GM21619 (cell line): ENCODE measurements at regions not wholly inside any gene's neighbourhood (a gene's known extent, or its start where the extent isn't known, plus 50 kb on each side); places are given as distances from the start of the nearest gene placed in this dataset.
"Not testable (repeated sequence)": the region's sequence is repeated elsewhere in the genome, so short reads cannot be mapped to it uniquely, and the experiment has no call there.

Experiments used
- ATAC-seq: cut with Tn5 transposase; IDR thresholded peaks from one replicate; pipeline ENCODE4 v1.9.1; 2021; ENCODE audit not compliant: unreplicated experiment

DNA sequence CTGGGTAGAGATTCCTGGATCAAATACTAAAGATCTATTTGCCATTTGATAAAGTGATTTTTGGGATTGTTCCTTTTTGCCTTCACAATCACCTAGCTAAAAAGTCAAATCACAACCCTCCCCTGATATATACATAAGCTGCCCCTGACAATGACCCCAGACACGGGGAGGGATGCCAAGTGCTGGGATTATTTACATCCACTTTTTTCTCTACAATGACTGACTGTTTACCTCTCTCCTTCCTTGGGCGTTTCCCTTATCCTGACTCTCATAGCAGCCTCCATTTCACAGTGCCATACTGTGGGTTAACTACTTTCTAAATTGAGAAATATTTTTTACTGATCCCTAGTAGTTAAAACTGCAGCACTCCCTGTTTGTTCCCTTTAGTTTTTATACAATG lies 150.8 kb upstream of the TMEM170B start:
- no peak for ATAC-seq

DNA sequence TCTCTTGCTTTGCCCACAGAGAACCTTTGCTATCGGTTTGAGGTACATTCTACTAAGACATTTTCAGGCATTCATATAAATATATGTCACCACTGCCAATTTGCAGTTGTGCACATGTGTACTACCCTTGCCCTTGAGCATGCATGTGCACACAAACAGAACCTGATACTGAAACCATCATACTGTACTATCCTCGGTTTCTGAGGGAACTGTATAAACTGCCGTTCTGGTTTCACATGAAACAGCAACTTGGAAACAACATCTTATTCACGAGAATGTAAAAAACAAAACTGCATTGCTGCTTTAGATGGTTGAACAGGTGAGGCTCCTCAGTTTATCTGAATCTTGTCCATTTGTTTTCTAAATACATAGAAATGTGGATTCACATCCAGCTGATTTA lies 151.2 kb upstream of the TMEM170B start:
- peak; percentile 66 for ATAC-seq

DNA sequence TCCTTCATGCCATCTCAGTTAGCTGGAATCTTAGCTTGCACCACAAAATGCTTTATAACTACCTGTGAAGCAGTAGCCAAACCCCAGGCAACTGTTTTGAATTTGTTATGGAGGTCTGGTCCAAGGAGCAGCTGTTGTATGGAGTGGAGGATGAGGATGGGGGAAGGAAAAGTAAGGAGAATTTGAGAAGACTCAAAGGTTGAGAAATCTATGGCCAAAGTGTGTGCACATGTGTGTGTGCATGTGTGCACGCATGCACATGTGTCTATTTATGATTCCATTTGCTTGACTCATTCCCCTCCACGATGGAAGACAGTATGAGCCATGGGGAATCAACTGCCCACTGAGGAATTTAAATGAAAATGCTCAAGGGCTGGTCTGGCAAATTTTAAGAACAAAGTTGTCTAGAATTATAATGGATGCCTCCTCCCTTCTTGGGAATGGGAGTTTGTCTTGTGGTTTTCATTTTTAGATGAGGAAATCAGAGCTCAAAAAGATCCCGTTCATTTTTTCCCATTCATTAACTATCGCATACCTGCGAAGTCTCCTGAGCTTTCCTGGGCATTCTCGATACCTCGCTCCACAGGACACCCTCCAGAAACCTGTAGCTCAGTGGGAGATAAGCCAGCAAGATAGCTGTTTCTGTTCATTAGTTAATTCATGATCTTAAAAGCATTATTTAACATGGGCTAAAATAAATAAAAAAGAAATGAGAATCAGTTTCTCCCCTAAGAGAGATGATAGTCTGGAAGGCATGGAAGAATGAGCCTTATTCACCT lies 152.3 kb upstream of the NEDD9 start:
- ATAC-seq, result no peak

DNA sequence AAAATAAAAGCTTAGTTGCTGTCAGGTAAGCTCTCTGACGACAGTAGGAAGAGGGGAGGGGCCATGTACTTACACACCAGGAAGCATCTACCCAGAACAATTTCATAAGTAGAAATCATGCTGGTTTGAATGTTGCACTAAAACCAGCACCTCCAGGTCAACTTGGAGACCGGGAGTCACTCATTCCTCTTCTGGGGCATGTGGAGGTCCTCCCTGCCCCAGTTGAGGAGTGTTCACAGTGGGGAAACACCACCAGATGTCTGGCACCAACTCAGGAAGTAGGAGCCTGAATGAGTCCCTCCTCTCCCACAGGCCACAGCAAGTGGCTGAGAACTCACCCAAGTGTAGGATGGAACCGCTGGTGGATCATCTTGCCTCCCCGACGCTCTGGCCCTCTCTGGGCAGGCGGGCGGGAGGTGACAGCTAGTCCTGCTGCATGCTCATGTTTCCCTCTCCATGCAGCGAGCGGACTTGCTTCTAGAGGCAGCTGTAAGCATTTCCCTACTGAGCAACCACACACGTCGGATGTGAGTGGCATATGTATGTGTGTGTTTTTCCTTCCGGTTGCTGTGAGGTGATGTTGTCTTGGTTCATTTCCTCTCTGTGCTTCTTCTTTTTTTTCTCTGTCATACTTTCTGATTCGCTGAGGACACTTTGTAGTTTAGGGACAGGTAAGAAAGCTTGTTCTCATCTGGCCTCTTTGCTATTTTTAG lies 149.5 kb upstream of the NEDD9 start:
- ATAC-seq, result peak; percentile 74

DNA sequence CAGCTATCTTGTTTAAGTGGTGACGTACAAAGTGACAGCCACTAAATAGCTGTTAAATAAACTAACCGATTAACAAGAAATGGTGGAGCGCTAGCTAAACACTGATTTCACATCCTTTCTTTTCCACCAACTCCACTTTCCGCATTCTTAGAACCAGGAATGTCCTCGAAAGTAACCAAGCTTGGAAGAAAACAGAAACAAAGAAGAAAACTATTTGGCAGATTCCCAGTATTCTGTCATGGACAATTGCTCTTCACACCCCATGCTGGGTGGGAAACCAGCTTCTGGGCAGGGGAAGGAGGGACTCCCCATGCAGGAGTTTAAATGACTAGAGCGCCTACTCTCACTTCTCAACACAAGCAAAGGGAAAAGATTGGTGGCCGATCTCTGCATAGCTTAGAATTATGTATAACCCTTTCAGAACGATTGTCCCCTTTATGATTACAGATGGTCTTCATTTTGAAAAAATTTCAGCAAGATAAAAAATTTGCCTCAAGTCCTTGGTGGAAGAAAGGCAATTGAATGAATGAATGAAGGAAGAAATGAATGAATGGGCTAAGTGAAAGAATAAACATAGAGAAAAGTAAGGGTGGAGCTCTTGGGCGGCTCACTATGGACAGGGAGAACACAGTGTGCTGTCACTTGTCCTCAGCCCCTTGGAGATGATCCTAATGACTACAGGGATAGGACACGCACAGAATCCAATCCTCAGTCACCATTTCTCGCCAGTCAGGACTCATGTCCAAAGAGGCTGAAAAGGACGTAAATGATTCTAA lies 148.7 kb upstream of the NEDD9 start:
- ATAC-seq, result no peak

DNA sequence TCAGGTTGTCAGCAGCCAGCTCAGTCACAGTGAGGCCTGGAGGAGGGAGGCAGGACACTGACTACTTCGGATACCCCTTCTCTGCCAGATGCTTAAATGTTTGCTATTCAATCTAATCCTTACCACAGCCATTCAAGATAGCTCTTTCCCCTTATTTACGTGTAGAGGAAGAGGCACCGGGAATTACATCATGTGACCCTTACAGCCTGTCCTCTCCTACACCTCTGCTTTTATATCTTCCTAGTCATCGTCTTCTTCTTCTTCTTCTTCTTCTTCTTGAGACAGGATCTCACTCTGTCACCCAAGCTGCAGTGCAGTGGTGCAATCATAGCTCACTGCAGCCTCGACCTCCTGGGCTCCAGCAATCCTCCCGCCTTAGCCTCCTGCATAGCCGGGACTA lies 148.1 kb upstream of the NEDD9 start:
- no peak for ATAC-seq

DNA sequence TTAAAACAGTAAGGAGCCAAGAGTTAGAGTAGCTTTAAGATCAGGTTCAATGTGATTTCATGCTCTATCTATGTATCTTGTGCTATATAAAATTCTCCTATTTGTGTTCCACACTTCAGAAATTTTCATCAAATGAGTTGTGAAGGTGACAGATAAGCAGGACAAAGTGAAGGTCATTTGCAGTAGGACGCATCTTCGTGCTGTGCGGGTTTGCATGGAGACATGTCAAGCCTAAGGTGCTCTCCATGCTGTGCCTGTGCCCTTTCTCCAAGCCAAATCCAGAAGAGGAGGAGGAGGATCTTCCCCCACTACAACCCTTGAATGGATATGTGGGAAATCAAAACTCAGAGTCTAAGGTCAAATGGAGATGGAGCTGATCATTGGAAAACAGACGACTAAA lies 147.3 kb upstream of the NEDD9 start:
- ATAC-seq, result no peak

DNA sequence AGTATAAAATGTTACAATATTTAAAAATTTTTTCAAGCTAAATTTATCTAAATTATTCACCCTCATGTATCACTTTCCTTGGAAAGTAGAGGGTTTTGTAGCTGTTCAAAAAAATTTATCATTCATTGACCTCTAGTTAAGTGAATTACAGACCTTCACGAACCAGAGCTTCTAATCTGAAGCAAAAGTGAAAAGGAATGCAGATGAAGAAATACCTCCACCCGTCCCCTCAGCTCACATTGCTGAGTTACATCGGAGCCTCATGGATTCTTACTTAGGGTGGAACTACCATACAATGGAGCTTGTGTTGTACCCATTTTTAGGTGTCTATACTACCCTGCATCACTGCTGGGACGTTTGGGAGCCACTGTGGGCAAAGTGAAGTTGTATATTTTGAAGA lies 146.2 kb upstream of the NEDD9 start:
- no peak for ATAC-seq

DNA sequence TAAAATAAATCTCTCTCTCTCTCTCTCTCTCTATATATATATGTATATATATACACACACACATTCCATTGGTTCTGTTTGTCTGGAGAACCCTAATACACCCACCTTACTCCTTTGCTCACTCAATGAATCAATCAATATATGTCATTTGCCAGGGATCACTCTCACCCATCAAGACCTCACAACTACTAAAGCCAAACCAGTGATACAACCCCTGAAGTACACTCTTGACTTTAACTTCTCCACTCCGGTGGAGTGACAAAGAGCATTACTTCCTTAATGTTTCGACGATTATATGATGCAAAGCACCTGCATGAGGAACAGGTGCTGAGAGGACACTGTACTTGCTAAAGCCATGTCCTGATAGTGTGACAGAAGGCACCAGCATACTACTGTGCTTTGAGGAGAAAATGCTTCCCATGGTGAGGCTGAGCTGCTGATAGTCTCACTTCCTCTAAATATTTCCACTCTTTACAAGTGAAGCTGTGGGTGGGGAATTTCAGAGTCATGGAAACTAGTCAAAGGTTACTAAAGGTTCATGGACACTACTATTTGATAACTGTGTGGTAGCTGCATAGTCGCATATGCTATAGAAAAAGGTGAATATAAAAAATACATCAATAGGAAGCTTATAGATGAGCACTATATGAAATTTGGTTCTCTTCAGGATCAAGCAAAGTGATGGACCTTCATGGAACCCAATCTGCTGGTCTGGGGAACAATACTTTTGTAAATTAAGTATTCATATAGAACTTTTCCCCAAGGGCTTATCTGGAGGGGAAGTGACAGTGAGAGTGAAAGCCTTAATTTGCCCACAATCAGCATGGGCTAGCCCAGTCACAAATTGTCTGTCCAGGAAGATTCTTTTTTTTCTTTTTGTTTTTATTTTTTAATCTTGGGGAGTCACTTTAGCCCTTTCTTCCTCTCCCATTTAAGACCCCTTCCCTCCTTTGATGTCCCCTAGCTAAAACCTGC lies 141.9 kb upstream of the NEDD9 start:
- ATAC-seq, result peak; percentile 93

DNA sequence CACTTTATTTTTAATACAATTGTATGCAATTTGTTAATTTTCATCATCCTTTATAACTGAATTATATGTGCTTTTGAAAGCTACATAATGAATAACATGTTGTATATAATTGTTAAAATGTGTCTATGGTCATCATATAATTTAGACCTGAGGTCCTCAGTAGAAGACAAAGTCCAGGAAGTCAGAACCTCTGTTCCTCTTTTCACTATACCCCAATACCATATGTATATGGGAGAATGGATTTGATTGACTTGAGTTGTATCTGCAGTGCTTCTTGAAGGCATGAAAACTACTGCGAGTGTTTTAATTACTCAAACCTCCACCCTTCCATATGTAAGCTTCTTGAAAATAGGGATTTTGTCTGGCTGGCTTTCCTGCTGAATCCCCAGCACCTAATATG lies 140.7 kb upstream of the NEDD9 start:
- ATAC-seq, result no peak

DNA sequence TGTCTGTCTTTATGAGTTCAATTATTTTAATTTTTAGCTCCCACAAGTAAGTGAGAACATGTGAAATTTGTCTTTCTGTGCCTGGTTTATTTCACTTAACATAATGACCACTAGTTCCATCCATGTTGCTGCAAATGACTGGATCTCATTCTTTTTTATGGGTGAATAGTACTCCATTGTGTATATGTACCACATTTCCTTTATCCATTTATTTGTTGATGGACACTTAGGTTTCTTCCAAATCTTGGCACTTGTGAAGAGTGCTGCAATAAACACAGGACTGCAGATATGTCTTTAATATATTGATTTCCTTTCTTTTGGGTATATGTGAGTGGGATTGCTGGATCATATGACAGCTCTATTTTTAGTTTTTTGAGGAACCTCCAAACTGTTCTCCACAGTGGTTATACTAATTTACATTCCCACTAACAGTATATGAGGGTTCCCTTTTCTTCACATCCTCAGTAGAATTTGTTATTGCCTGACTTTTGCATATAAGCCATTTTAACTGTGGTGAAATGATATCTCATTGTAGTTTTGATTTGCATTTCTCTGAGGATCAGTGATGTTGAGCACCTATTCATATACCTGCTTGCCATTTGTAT lies 139.8 kb upstream of the NEDD9 start:
- ATAC-seq, result not testable (repeated sequence)

DNA sequence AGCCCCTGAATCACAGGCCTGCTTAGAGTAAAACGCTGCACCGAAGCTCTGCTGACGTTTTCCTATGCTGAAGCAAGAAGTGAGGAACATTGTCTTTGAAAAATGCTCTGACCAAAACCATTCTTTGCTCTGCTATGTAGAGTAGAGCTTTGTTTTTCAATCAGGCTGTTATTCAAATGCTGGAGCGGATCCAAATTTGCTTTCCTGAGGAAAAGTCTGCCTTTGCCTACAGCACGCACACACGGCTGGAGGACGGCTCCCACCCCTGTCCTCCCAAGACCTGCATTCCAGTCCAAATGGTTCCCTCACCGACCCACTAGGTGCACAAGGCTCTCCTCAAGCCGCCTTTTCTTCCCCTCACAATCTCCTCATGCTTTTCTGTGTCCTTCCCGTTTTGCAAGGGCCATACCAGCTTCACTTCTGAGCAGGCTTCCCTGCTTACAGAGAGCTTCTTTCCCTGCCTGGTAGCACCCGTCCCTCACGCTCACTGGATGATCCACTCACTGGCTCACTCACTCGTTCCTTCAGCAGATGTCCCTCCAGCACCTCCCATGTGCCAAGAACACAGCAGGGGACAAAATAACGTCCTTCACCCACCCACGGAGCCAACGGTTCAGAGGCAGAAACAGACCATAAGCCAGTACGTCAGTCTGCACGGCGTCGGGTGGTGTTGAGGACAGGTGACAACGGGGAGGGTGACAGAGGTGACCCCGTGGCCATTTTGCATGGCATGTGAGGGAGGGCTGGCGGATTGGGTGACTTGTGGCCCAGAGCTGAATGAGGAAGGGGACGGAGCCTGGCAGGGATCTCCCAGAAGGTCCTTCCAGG lies 137.9 kb upstream of the NEDD9 start:
- ATAC-seq, result no peak

DNA sequence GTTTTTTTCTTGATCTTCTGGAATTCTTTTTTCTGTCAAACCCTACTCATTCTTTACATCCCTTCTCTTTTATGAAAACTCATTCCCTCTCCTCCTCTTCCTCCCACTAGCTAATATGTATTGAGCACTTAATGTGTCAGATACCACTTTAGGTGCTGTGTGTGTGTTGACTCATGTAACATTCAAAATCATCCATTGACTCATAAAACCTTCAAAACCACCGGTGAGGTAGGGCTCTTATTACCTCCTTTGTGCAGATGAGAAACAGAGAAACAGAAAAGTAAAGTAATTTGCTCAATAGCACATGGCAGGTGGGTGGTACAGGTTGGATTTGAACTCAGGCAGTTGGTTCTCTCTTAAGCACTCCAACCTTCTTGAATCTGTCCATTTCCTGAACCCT lies 136.3 kb upstream of the NEDD9 start:
- no peak for ATAC-seq

DNA sequence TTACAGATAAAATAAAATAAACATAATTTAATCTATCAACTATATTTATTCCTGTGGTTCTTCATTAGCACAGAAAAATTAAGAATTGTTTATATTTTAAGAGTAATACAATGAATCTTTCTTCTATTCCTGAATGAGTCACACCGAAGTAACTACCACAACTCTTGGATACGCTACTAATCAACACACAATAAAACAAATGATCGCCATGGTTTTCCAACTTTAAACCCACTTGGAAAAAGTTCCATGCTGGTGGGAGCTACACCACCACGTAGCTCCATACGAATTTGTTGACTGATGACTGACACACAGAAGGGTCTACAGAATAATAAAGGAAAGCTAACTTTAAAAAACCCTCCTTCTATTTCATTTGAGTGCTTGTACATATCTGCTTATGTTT lies 135.8 kb upstream of the NEDD9 start:
- ATAC-seq, result no peak

DNA sequence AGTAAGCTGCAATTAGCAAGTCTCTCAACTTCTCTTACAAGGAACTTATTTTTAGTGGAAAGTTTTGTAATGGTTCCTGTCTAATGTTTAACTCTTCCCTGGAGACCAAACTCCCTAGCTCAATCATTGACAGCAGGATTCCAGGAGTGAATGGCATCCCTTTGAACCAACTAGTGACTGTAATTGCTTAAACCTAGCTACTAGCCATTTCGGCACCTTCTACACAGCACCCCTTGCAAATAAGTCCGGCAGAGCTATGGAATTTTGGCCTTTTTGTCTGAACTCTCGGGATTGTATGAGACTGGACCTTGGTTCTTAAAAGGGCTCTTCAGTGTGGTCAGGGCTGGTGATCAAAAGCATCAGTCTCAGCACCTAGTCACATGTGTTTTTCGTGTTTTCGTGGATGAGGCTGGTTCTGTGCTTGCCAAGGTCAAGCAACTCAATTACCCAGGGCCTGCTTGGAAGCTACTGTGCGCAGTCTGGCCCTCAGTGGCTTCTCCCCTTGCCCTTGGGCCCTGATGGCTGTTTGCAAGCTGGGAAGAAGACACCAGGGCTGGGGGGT lies 135.3 kb upstream of the NEDD9 start:
- no peak for ATAC-seq

DNA sequence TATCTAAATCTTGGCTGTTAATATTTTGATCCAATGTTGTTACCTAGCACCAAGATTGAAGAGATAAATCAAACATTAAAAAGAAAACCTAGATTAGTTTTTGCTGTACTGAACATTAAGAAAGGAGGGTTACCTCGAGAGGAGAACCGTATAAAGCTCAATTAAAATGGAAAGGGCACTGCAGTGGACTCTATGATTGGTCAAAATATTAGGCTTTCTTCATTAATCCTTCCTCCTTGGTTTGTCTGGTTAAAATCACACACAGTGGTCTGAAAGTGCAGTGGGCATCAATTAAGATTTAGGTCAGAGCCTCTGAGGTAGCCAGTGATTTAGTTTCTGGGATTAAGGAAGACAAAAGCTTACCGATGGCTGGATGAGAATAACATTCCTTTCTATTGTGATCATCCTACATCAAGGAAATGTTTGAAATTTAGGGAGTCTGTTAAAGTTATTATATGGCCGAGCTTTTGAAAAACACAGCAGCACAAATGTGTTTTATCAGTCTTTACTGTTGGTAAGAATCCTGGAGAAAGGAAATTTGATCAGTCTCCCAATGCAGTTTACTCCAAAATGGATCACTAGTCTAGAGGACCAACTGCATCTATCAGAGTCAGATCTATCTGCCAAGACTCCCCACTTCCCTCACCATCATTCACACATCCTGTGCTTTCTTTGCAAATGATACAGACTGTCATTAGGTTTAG lies 134.6 kb upstream of the NEDD9 start:
- no peak for ATAC-seq

DNA sequence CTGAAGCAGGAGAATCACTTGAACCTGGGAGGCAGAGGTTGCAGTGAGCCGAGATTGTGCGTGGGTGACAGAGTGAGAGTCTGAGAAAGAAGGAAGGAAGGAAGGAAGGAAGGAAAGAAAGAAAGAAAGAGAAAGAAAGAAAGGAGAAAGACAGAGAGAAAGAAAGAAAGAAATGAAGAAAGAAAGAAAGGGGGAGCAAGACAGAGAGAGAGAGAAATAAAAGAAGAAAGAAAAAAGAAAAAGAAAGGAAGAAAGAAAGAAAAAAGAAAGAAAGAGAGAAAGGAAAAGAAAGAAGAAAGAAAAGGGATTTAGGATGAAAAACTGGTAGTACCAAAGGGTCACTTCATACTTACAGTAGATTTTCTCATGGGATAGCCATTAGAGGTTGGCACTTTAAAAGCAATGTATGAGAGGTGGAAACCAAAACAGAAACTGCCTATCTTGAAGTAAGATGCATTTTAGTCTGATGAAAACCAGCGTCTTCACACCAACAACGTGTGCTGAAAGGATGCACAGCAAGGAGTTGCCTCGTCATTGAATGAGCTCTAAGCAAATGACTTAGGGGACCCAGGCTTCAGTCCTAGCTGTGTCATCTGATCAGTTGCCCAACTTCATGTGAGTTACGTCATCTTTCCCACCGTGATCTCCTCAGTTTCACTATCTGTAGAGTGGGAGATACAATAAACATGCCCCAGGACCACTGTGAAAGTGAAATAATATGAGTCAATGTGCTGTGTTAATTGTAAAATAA lies 133.9 kb upstream of the NEDD9 start:
- ATAC-seq, result peak; percentile 68

DNA sequence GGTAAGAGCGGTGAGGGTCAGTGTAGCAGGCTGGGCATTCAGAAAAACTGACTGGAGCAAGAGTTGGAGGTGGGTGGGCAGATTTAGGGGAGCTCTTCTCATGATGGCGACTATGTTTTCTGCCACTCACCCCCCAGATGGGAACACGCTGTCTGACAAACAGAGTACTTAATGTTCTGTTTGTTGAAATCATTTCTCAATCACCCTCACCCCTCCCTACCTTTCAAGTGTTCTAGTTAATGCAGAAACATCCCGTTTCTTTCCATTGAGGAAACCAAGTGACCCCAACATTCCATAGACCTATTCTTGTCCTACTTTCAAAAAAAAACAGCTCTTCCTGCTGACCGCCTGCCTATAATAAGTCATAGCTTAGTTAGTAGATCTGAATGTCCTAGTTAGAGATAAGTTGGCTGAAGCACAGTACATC lies 132.5 kb upstream of the NEDD9 start:
- ATAC-seq, result no peak
